Transverse colon (tissue), 4 donors: ENCODE measurements at regions not wholly inside any gene's neighbourhood (a gene's known extent, or its start where the extent isn't known, plus 50 kb on each side); places are given as distances from the start of the nearest gene placed in this dataset.

Experiments used
- DNase-seq: peaks from one replicate; pipeline ENCODE4 v3.0.0-alpha.2; 2019
- H3K27ac ChIP-seq, 4 donors: fragments of 200-600 bp; sonication (generic); 2 replicates each; pipeline ENCODE4 v1.5.1; 2016 to 2018; ENCODE audit warnings: inconsistent platforms in 4 of 4
- H3K27me3 ChIP-seq: fragments of 200-600 bp; sonication (generic); 2 replicates; pipeline ENCODE4 v1.5.1; 2017; ENCODE audit warnings: inconsistent platforms
- H3K36me3 ChIP-seq, 4 donors: fragments of 200-600 bp; sonication (generic); 2 replicates each; pipeline ENCODE4 v1.5.1; 2017 to 2019; ENCODE audit warnings: inconsistent platforms in 4 of 4
- H3K4me1 ChIP-seq, 4 donors: fragments of 200-600 bp; sonication (generic); 2 replicates each; pipeline ENCODE4 v1.5.1; 2017 to 2020; ENCODE audit warnings: inconsistent platforms in 4 of 4
- H3K4me3 ChIP-seq, 4 donors: fragments of 200-600 bp; sonication (generic); 1 replicate in 1 of 4; 2 replicates in 3 of 4; pipeline versions ENCODE4 v1.5.1 to v1.6.1; 2017 to 2019; ENCODE audit warnings: inconsistent platforms in 4 of 4
- H3K9me3 ChIP-seq, 2 donors: fragments of 200-600 bp; sonication (generic); 2 replicates each; pipeline ENCODE4 v1.5.1; 2017 to 2019; ENCODE audit warnings: inconsistent platforms in 2 of 2
- CTCF ChIP-seq, 5 experiments: fragments of 200-600 bp in 3 of 5; fragments of 450-650 bp in 2 of 5; sonication (generic) in 3 of 5; IDR thresholded peaks; 1 replicate in 2 of 5; 2 replicates in 3 of 5; pipeline ENCODE4 v1.5.1; 2016 to 2017; ENCODE audit warnings: antibody characterized with exemption in 5 of 5, inconsistent platforms in 3 of 5, mild to moderate bottlenecking in 2 of 5, moderate library complexity in 1 of 5
- EP300 ChIP-seq: sonication (generic); formaldehyde crosslinking; IDR thresholded peaks from one replicate; pipeline ENCODE4 v1.6.1; 2017; ENCODE audit warnings: antibody characterized with exemption, low read depth
- POLR2A ChIP-seq: fragments of 450-650 bp; IDR thresholded peaks from one replicate; pipeline ENCODE4 v1.6.1; 2016; ENCODE audit warnings: antibody characterized with exemption, mild to moderate bottlenecking, moderate library complexity
- POLR2AphosphoS5 ChIP-seq, 3 donors: sonication (generic); formaldehyde crosslinking; IDR thresholded peaks; one replicate each; pipeline ENCODE4 v1.6.1; 2016; ENCODE audit warnings: antibody characterized with exemption in 3 of 3
- WGBS, 2 donors: methylation state at CpG; one replicate each; pipeline ENCODE4 v1.1.5; 2018; ENCODE audit warnings: low coverage in 1 of 2; 5-methylcytosine and 5-hydroxymethylcytosine counted together
- in situ Hi-C, 4 donors: fragments of 200-750 bp; cut with MboI; loops; one replicate each; pipeline versions ENCODE4 v1.15.0 to v1.15.1; 2017; ENCODE audit warnings: low sequenced_read_pairs in 3 of 4, low pct_ligation_motif_present in 1 of 4, low pct_unique_long_range_greater_than_20kb in 1 of 4
- intact Hi-C: fragments of 100-400 bp; cut with DNase I; formaldehyde crosslinking; loops from one replicate; pipeline ENCODE4 v1.15.1; 2023; ENCODE audit warnings: low total_unique reads

DNA sequence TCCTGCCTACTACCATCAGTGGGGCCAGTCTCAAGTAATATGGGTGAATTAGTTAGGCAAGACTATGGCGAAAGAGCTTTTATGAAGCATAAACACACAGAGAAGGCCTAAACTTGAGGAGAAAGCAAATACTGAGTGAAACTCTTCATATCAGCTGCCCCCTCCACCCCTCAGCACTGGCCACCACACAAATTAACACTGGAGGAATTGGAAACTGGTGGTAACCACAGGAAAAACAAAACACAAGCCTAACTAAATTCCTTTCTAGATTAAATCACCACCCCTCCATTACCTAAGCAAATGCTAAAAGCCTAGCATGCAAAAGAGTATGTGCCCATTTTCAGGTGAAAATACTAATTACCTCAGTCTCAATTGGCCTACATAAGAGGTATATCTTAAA lies 774.7 kb upstream of the NECTIN3 start:
- 83 to 96% methylated on average over 1 of the region's 1 CpG for WGBS, 2 donors
- in situ Hi-C loops (no loop called here), intact Hi-C loops (no loop called here)
- Histone ChIP-seq H3K27me3 (no peaks in the 10 kb centered on the region), H3K27ac (no peak overlapping the region), H3K9me3 (no peaks in the 10 kb centered on the region), H3K36me3 (no peaks in the 10 kb centered on the region), H3K4me1 (no peaks in the 10 kb centered on the region), H3K4me3 (no peak overlapping the region)
- TF ChIP-seq POLR2A, result no peak
- TF ChIP-seq POLR2AphosphoS5 (IDR thresholded peaks at IDR 0.05), result no peak
- TF ChIP-seq CTCF (IDR thresholded peaks at IDR 0.05), result no peak
- TF ChIP-seq EP300, result no peak
- DNase-seq, result no peak

GRCh38 chr3:110301781-110302180 lies 769.8 kb upstream of the NECTIN3 start:
- intact Hi-C loops, result no loop called here
- 71 to 72% methylated on average over 3 of the region's 3 CpGs for WGBS, 2 donors
- H3K9me3 ChIP-seq, result no peaks in the 10 kb centered on the region
- TF ChIP-seq POLR2AphosphoS5 (IDR thresholded peaks at IDR 0.05), result no peak
- no peak for TF ChIP-seq EP300
- no peak for TF ChIP-seq POLR2A
- TF ChIP-seq CTCF (IDR thresholded peaks at IDR 0.05), result no peak
- H3K4me1 ChIP-seq, result no peaks in the 10 kb centered on the region
- no peak overlapping the region for H3K27ac ChIP-seq
- H3K36me3 ChIP-seq, result no peaks in the 10 kb centered on the region
- H3K4me3 ChIP-seq, result no peak overlapping the region
- in situ Hi-C loops, result loop anchor here in 2 of 4 donors (25.0 kb wide), 1 partner anchor 564 kb away; no protein-coding TSS in a partner anchor
- no peak for DNase-seq
- no peaks in the 10 kb centered on the region for H3K27me3 ChIP-seq

DNA sequence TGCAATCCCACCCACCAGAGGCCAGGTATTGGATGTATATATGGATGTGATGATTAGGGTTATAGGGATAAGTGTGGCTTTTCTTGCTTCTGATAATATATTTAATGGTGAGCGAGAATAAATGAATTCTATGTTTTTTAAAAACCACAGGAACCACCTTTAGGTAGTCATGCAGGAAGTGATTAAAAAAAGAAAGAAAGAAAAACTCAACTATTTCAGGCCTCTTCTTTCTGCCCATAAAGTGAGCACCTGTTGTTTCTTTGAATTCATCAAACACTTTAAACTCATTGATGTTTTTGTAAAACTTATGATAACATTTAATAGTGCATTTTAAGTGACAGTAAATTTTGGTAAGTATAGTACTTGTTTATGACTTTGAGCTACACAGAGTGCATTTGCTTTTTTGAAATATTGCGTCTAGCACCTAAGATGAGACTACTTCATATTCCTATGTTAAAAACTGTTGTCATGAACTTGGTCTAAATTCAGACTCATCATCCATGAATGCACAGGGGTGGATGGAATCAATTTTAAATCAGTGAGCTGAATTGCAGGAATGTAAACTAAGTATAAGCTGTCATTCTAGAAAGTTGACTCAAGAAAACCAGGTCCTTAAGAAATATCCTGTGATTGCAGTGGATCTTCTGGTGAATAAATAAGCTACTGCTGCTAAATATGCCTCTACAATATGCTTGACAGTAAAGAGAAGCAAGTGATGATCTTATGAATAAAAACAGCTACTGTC lies 764.4 kb upstream of the NECTIN3 start:
- in situ Hi-C loops (loop anchor here in 2 of 4 donors (25.0 kb wide), 1 partner anchor 570 kb away; no protein-coding TSS in a partner anchor), intact Hi-C loops (no loop called here)
- DNase-seq, result no peak
- H3K27ac ChIP-seq, result no peak overlapping the region
- no peaks in the 10 kb centered on the region for H3K27me3 ChIP-seq
- no peaks in the 10 kb centered on the region for H3K36me3 ChIP-seq
- no peaks in the 10 kb centered on the region for H3K9me3 ChIP-seq
- no peak overlapping the region for H3K4me3 ChIP-seq
- TF ChIP-seq EP300, result no peak
- TF ChIP-seq POLR2AphosphoS5 (IDR thresholded peaks at IDR 0.05), result no peak
- TF ChIP-seq POLR2A, result no peak
- no peak for TF ChIP-seq CTCF (IDR thresholded peaks at IDR 0.05)
- no peaks in the 10 kb centered on the region for H3K4me1 ChIP-seq
- WGBS, 2 donors, result 80% methylated on average over 2 of the region's 2 CpGs

- no peak overlapping the region for H3K4me3 ChIP-seq
- TF ChIP-seq CTCF (IDR thresholded peaks at IDR 0.05), result no peak
- TF ChIP-seq POLR2AphosphoS5 (IDR thresholded peaks at IDR 0.05), result no peak
- TF ChIP-seq EP300, result no peak
- TF ChIP-seq POLR2A, result no peak
- no peaks in the 10 kb centered on the region for H3K4me1 ChIP-seq
- H3K9me3 ChIP-seq, result no peaks in the 10 kb centered on the region
- H3K27ac ChIP-seq, result no peak overlapping the region
- intact Hi-C loops (no loop called here), in situ Hi-C loops (loop anchor here (10.0 to 25.0 kb wide), 2 partner anchors 574 to 577 kb away; no protein-coding TSS in a partner anchor)
- DNase-seq, result no peak
- no peaks in the 10 kb centered on the region for H3K36me3 ChIP-seq
- no peaks in the 10 kb centered on the region for H3K27me3 ChIP-seq
Measured at GRCh38 chr3:110311541-110311940, 760.1 kb upstream of the NECTIN3 start.
